ENCODE measurements at regions not wholly inside any gene's neighbourhood (a gene's known extent, or its start where the extent isn't known, plus 50 kb on each side); places are given as distances from the start of the nearest gene placed in this dataset.
"Not testable (repeated sequence)": the region's sequence is repeated elsewhere in the genome, so short reads cannot be mapped to it uniquely, and the experiment has no call there.

DNA sequence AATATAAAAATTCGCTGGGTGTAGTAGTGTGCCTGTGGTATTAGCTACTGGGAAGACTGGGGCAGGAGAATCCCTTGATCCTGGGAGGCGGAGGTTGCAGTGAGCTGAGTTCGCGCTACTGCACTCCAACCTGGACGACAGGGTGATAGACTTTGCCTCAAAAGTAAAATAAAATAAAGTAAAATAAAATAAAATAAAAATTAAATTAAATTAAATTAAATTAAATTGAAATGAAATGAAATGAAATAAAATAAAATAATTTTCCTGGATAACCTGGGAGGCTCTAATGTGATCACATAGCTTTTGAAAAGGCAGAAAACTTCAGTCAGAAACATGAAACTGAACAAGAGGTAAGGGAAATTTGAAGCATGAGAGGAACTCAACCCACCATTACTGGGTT, 818.4 kb upstream of the ATXN7L3B start:
- H3K4me3 ChIP-seq (ENCODE audit: low read depth, low read length): no peak overlapping the region
- H3K9ac ChIP-seq (ENCODE audit: low read length): no peak overlapping the region
- H3K36me3 ChIP-seq (ENCODE audit: control insufficient read depth, insufficient read depth, low read length): no peaks in the 10 kb centered on the region
- no peak overlapping the region for H3K27ac ChIP-seq (ENCODE audit: low read depth, low read length)
- no peaks in the 10 kb centered on the region for H3K4me1 ChIP-seq (ENCODE audit: control insufficient read depth, insufficient read depth, low read length)
- no peaks in the 10 kb centered on the region for H3K27me3 ChIP-seq (ENCODE audit: control insufficient read depth, insufficient read depth, low read length)
- H3K9me3 ChIP-seq (ENCODE audit: control insufficient read depth, insufficient read depth, low read depth, low read length): no peaks in the 10 kb centered on the region

DNA sequence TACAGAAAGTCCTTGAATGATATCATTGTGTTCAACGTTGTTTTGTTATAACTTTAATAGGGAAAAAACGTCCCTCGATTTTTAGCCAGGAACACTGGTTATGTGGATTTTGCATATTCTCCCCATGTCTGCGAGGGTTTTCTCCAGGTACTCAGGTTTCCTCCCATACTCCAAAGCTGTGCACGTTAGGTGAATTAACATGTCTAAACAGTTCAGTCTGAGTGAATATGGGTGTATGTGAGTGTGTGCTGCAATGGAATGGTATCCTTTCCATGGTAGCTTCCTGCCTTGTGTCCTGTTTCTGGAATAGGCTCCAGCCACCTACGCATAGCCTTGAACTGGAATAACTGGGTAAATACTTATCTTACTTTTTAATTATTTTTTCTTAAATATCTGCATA, 810.8 kb upstream of the ATXN7L3B start:
- H3K36me3 ChIP-seq (ENCODE audit: control insufficient read depth, insufficient read depth, low read length): no peaks in the 10 kb centered on the region
- no peak overlapping the region for H3K9ac ChIP-seq (ENCODE audit: low read length)
- H3K9me3 ChIP-seq (ENCODE audit: control insufficient read depth, insufficient read depth, low read depth, low read length): no peaks in the 10 kb centered on the region
- no peak overlapping the region for H3K4me3 ChIP-seq (ENCODE audit: low read depth, low read length)
- no peaks in the 10 kb centered on the region for H3K27me3 ChIP-seq (ENCODE audit: control insufficient read depth, insufficient read depth, low read length)
- no peaks in the 10 kb centered on the region for H3K4me1 ChIP-seq (ENCODE audit: control insufficient read depth, insufficient read depth, low read length)
- no peak overlapping the region for H3K27ac ChIP-seq (ENCODE audit: low read depth, low read length)

DNA sequence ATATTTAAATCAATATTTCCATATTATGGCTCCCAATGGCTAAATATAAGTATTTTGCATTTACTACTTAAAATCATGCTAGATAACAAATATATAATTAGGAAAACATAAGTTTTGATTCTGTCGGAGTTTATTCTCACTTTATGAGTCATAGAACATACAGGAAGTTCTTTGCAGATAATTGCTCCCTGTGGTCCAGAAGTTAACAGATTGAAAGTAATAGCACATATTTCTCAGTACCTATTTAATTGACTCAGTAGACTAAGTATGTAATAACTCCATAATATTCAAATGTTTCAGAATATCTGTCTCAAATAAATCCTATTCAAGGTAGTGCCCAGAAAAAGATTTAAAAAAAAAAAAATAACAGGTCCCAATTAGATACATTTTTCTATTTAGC, 806.0 kb upstream of the ATXN7L3B start:
- no peaks in the 10 kb centered on the region for H3K9me3 ChIP-seq (ENCODE audit: control insufficient read depth, insufficient read depth, low read depth, low read length)
- no peak overlapping the region for H3K4me3 ChIP-seq (ENCODE audit: low read depth, low read length)
- H3K36me3 ChIP-seq (ENCODE audit: control insufficient read depth, insufficient read depth, low read length): no peaks in the 10 kb centered on the region
- no peak overlapping the region for H3K27ac ChIP-seq (ENCODE audit: low read depth, low read length)
- no peak overlapping the region for H3K9ac ChIP-seq (ENCODE audit: low read length)
- H3K27me3 ChIP-seq (ENCODE audit: control insufficient read depth, insufficient read depth, low read length): no peaks in the 10 kb centered on the region
- no peaks in the 10 kb centered on the region for H3K4me1 ChIP-seq (ENCODE audit: control insufficient read depth, insufficient read depth, low read length)

DNA sequence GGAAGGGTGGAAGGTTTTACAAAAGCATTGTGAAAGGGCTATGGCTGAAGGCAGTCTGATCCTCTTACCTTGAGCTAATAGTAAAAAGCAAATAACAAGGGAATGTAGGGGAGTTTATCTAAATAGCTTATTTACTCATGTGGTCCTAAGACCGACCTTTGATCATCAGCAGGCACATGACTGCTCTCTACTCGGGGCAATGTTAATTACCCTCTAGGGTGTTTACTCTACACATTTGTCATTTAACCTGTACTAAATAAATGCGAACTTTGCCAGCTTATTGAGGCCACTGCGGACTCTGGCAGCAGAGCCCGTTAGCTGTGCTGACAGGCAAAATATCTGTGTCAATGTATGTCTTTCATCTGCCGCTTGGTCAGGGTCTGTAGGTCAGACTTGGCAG, 768.3 kb upstream of the ATXN7L3B start:
- Histone ChIP-seq H3K4me3 (ENCODE audit: low read depth, low read length) (no peak overlapping the region), H3K9ac (ENCODE audit: low read length) (no peak overlapping the region), H3K9me3 (ENCODE audit: control insufficient read depth, insufficient read depth, low read depth, low read length) (peaks cover 12% of the 10 kb centered on the region), H3K36me3 (ENCODE audit: control insufficient read depth, insufficient read depth, low read length) (no peaks in the 10 kb centered on the region), H3K27ac (ENCODE audit: low read depth, low read length) (no peak overlapping the region), H3K4me1 (ENCODE audit: control insufficient read depth, insufficient read depth, low read length) (peaks cover 10% of the 10 kb centered on the region; the same call in 1 of the 2 replicates), H3K27me3 (ENCODE audit: control insufficient read depth, insufficient read depth, low read length) (no peaks in the 10 kb centered on the region)

DNA sequence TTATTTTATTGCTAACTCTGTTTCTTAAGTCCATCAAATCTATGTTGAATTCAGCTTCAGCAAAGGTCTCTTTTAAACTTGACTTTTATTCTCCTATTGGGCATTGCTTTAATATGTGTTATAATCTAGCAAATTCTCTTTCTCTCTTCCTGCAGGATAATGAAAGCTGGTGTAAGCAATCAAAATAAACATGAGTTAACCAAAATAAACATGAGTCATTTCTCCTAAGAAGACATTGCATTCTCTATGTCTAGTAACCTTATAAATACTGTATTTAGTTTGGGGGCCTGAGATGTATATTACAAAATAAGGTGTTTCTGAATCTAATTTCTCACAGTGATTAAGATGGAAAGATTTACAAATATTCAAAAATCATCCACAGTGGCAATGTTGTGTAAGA, 739.1 kb upstream of the ATXN7L3B start:
- no peaks in the 10 kb centered on the region for H3K36me3 ChIP-seq (ENCODE audit: control insufficient read depth, insufficient read depth, low read length)
- H3K9me3 ChIP-seq (ENCODE audit: control insufficient read depth, insufficient read depth, low read depth, low read length): peaks cover 29% of the 10 kb centered on the region
- H3K4me3 ChIP-seq (ENCODE audit: low read depth, low read length): no peak overlapping the region
- H3K27me3 ChIP-seq (ENCODE audit: control insufficient read depth, insufficient read depth, low read length): no peaks in the 10 kb centered on the region
- H3K9ac ChIP-seq (ENCODE audit: low read length): no peak overlapping the region
- no peaks in the 10 kb centered on the region for H3K4me1 ChIP-seq (ENCODE audit: control insufficient read depth, insufficient read depth, low read length)
- H3K27ac ChIP-seq (ENCODE audit: low read depth, low read length): no peak overlapping the region

DNA sequence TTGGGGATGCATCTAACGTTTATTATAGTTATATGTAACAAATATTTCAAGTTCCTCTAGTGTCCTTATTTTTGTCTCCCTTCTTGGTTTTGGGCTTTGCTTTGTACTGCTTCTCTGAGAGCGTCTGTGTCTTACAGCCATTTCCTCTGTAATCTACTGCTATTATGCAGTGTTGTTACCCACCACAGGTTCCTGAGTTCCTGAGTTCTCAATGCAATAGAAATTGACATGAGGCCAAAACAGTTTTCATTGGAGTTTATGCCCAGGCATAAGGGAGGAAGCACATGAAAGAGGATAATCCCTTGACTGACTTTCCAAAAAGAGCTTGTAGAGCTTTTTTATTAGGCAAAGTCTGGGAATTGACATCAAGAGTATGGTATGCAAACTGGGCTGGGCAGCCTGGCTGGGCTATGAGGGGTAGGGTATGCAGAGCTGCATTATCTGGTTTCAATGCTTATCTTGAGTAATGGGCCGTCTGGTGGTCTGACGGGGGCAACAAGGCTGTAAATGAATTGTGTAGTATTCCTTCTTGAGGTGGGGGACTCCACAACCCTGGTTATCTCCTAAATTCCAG, 722.5 kb upstream of the ATXN7L3B start:
- no peak overlapping the region for H3K4me3 ChIP-seq (ENCODE audit: low read depth, low read length)
- no peaks in the 10 kb centered on the region for H3K27me3 ChIP-seq (ENCODE audit: control insufficient read depth, insufficient read depth, low read length)
- H3K9me3 ChIP-seq (ENCODE audit: control insufficient read depth, insufficient read depth, low read depth, low read length): no peaks in the 10 kb centered on the region
- H3K27ac ChIP-seq (ENCODE audit: low read depth, low read length): no peak overlapping the region; the same call in 1 of the 2 replicates
- no peak overlapping the region for H3K9ac ChIP-seq (ENCODE audit: low read length)
- no peaks in the 10 kb centered on the region for H3K36me3 ChIP-seq (ENCODE audit: control insufficient read depth, insufficient read depth, low read length)
- no peaks in the 10 kb centered on the region for H3K4me1 ChIP-seq (ENCODE audit: control insufficient read depth, insufficient read depth, low read length)

DNA sequence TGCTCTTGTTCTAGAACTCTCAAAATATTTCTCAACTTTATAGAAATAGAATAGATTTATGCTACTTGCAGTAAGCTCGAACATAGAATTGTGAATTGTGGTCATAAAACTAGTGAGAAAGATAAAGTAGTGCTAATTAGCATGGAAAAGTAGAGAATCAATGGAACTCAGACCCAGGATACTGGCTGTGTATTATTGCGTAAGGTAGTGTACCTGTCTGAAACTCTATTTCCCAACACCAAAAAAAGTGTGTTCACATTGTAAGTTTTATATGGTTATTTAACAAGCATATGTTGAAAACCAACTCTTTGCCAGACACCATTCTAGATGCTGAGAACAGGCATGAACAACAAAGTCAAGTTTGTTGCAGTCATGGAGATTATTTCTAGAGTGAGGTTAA, 720.5 kb upstream of the ATXN7L3B start:
- Histone ChIP-seq H3K4me3 (ENCODE audit: low read depth, low read length) (no peak overlapping the region), H3K27me3 (ENCODE audit: control insufficient read depth, insufficient read depth, low read length) (no peaks in the 10 kb centered on the region), H3K9ac (ENCODE audit: low read length) (no peak overlapping the region), H3K4me1 (ENCODE audit: control insufficient read depth, insufficient read depth, low read length) (no peaks in the 10 kb centered on the region), H3K9me3 (ENCODE audit: control insufficient read depth, insufficient read depth, low read depth, low read length) (peaks cover 11% of the 10 kb centered on the region), H3K36me3 (ENCODE audit: control insufficient read depth, insufficient read depth, low read length) (no peaks in the 10 kb centered on the region), H3K27ac (ENCODE audit: low read depth, low read length) (no peak overlapping the region)

DNA sequence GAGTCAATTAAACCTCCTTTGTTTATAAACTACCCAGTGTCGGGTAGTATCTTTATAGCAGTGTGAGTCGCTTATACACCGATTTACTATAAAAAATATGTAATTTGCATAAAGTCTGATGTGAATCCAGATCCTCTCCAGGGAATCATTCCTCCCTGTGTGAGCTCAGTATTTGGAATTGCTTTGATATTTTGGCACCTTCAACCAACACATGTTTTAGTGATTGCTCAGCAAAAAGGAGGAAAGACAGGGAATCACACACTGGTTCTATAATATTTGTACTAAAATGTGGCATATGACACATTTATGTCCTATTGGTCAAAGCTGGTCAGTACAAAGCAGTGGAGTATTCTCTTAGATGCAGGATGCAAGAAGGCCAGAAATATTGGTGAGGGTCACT, 703.9 kb upstream of the ATXN7L3B start:
- Histone ChIP-seq H3K9ac (ENCODE audit: low read length) (no peak overlapping the region), H3K27me3 (ENCODE audit: control insufficient read depth, insufficient read depth, low read length) (no peaks in the 10 kb centered on the region), H3K4me1 (ENCODE audit: control insufficient read depth, insufficient read depth, low read length) (no peaks in the 10 kb centered on the region), H3K36me3 (ENCODE audit: control insufficient read depth, insufficient read depth, low read length) (no peaks in the 10 kb centered on the region), H3K27ac (ENCODE audit: low read depth, low read length) (no peak overlapping the region), H3K9me3 (ENCODE audit: control insufficient read depth, insufficient read depth, low read depth, low read length) (no peaks in the 10 kb centered on the region), H3K4me3 (ENCODE audit: low read depth, low read length) (no peak overlapping the region)

DNA sequence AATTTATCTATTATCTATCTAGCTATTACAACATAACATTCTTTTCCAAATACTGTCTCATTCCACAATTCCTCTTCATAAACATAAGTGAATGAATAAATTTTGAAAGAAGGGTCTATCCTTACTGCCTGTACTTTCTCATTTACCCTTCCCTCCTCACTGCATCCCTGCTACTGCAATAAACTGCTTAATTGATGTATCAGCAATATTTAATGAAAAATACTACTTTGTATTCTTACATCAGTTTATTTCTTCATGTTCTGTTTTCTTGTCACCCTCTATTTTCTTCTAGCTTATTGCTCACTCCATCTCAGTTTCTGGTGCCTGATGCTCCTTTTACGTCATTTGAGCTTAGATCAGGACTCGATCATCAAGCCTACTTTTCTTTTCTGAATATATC, 695.7 kb upstream of the ATXN7L3B start:
- H3K9ac ChIP-seq (ENCODE audit: low read length): no peak overlapping the region
- no peak overlapping the region for H3K4me3 ChIP-seq (ENCODE audit: low read depth, low read length)
- H3K9me3 ChIP-seq (ENCODE audit: control insufficient read depth, insufficient read depth, low read depth, low read length): no peaks in the 10 kb centered on the region
- H3K4me1 ChIP-seq (ENCODE audit: control insufficient read depth, insufficient read depth, low read length): no peaks in the 10 kb centered on the region
- H3K27ac ChIP-seq (ENCODE audit: low read depth, low read length): no peak overlapping the region
- no peaks in the 10 kb centered on the region for H3K36me3 ChIP-seq (ENCODE audit: control insufficient read depth, insufficient read depth, low read length)
- no peaks in the 10 kb centered on the region for H3K27me3 ChIP-seq (ENCODE audit: control insufficient read depth, insufficient read depth, low read length)

DNA sequence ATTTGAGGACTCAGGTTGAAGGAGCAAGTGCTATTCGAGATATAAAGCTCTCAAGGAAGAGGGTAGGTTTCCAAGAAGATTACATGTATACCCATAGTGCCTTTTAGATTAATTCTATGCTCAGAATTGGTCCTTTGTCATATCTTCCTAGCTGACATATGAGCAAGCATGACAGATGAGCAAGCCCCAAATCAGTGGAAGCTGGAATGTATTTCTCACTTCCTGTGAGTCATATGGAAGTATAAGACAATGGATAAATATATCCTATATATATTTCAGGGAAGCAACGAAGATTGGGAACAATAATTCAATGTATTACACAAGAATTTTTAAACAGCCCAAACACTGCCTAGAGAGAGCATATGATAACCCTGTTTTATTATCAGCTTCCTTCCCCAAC, 674.1 kb upstream of the ATXN7L3B start:
- H3K4me1 ChIP-seq (ENCODE audit: control insufficient read depth, insufficient read depth, low read length): no peaks in the 10 kb centered on the region
- no peak overlapping the region for H3K4me3 ChIP-seq (ENCODE audit: low read depth, low read length)
- H3K9me3 ChIP-seq (ENCODE audit: control insufficient read depth, insufficient read depth, low read depth, low read length): no peaks in the 10 kb centered on the region
- H3K27ac ChIP-seq (ENCODE audit: low read depth, low read length): no peak overlapping the region
- no peak overlapping the region for H3K9ac ChIP-seq (ENCODE audit: low read length)
- H3K27me3 ChIP-seq (ENCODE audit: control insufficient read depth, insufficient read depth, low read length): no peaks in the 10 kb centered on the region
- H3K36me3 ChIP-seq (ENCODE audit: control insufficient read depth, insufficient read depth, low read length): no peaks in the 10 kb centered on the region

DNA sequence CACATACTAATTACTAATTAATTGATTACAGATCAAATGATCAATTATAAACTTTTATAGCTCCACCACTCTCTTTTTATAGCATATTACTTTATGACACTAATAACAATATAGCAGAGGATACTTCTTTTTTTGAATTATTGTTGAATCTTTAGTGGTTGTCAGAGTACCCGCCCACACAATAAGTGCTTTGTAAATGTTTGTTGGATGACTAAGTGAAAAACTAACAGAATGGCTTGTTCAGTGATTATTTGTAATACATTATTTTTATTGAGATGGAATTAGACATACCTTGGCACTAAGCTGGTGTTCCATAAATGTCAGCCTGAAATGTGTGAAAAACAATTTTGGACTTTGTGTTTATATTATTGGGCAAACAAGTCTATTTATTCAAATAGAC, 670.5 kb upstream of the ATXN7L3B start:
- no peaks in the 10 kb centered on the region for H3K4me1 ChIP-seq (ENCODE audit: control insufficient read depth, insufficient read depth, low read length)
- H3K27me3 ChIP-seq (ENCODE audit: control insufficient read depth, insufficient read depth, low read length): no peaks in the 10 kb centered on the region
- no peak overlapping the region for H3K4me3 ChIP-seq (ENCODE audit: low read depth, low read length)
- no peak overlapping the region for H3K9ac ChIP-seq (ENCODE audit: low read length)
- H3K36me3 ChIP-seq (ENCODE audit: control insufficient read depth, insufficient read depth, low read length): no peaks in the 10 kb centered on the region
- no peak overlapping the region for H3K27ac ChIP-seq (ENCODE audit: low read depth, low read length)
- H3K9me3 ChIP-seq (ENCODE audit: control insufficient read depth, insufficient read depth, low read depth, low read length): no peaks in the 10 kb centered on the region

DNA sequence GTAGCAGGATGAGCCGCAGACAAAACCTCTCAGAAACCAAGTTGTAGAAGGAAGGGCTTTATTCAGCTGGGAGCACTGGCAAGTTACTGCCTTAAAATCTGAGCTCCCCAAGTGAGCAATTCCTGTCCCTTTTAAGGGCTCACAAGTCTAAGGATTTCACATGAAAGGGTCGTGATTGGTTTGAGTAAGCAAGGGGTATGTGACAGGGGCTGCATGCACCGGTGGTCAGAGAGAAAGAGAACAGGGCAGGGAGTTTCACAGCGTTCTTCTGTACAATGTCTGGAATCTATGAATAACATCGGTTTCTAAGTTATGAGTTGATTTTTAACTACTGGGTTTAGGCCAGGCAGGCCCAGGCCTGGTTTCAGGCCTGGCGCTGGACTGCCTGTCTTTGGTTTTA, 660.3 kb upstream of the ATXN7L3B start:
- not testable (repeated sequence) for H3K36me3 ChIP-seq (ENCODE audit: control insufficient read depth, insufficient read depth, low read length); H3K27me3 ChIP-seq (ENCODE audit: control insufficient read depth, insufficient read depth, low read length); H3K9ac ChIP-seq (ENCODE audit: low read length); H3K4me1 ChIP-seq (ENCODE audit: control insufficient read depth, insufficient read depth, low read length); H3K9me3 ChIP-seq (ENCODE audit: control insufficient read depth, insufficient read depth, low read depth, low read length); H3K27ac ChIP-seq (ENCODE audit: low read depth, low read length); H3K4me3 ChIP-seq (ENCODE audit: low read depth, low read length)

Data from HUES6 (cell line).